Loucy (cell line): ENCODE measurements at regions not wholly inside any gene's neighbourhood (a gene's known extent, or its start where the extent isn't known, plus 50 kb on each side); places are given as distances from the start of the nearest gene placed in this dataset.

ENCODE experiments used
- H2AFZ ChIP-seq: fragments of 200-600 bp; sonication (generic); 2 replicates; pipeline ENCODE4 v1.6.0; 2016; ENCODE audit warnings: antibody characterized with exemption, mild to moderate bottlenecking, low read length, moderate library complexity
- H3F3A ChIP-seq: fragments of 200-600 bp; 2 replicates; pipeline ENCODE4 v1.6.0; 2016; ENCODE audit warnings: antibody characterized with exemption, low read depth, mild to moderate bottlenecking
- H3K27me3 ChIP-seq: fragments of 200-600 bp; sonication (generic); 2 replicates; pipeline ENCODE4 v1.6.1; 2014; ENCODE audit warnings: low read length, mild to moderate bottlenecking; ENCODE audit not compliant: insufficient read depth, poor library complexity, severe bottlenecking
- H3K36me3 ChIP-seq: fragments of 200-600 bp; sonication (generic); 2 replicates; pipeline ENCODE4 v1.6.1; 2016; ENCODE audit warnings: low read length; ENCODE audit not compliant: insufficient read depth
- H3K4me1 ChIP-seq: fragments of 200-600 bp; sonication (generic); 2 replicates; pipeline ENCODE4 v1.5.1; 2014; ENCODE audit warnings: low read length, mild to moderate bottlenecking; ENCODE audit not compliant: insufficient read depth, poor library complexity, severe bottlenecking
- H3K4me2 ChIP-seq: fragments of 200-600 bp; sonication (generic); 2 replicates; pipeline ENCODE4 v1.6.0; 2014; ENCODE audit warnings: antibody characterized with exemption, low read length, low read depth, mild to moderate bottlenecking; ENCODE audit not compliant: poor library complexity, severe bottlenecking
- H3K4me3 ChIP-seq: fragments of 200-600 bp; sonication (generic); 2 replicates; pipeline ENCODE4 v1.5.1; 2014; ENCODE audit warnings: low read length, mild to moderate bottlenecking, mixed read lengths; ENCODE audit not compliant: poor library complexity, severe bottlenecking
- H3K79me2 ChIP-seq: fragments of 200-600 bp; sonication (generic); 2 replicates; pipeline ENCODE4 v1.6.1; 2014; ENCODE audit warnings: low read length; ENCODE audit not compliant: insufficient read depth
- H3K9ac ChIP-seq: fragments of 200-600 bp; sonication (generic); 2 replicates; pipeline ENCODE4 v1.6.0; 2014; ENCODE audit warnings: mild to moderate bottlenecking, low read depth, low read length, moderate library complexity; ENCODE audit not compliant: poor library complexity, severe bottlenecking
- H3K9me2 ChIP-seq: fragments of 200-600 bp; sonication (generic); replicated peaks from 2 replicates; pipeline ENCODE4 v1.6.1; 2016; ENCODE audit warnings: low read depth, low read length, mixed read lengths
- H3K9me3 ChIP-seq: fragments of 200-600 bp; sonication (generic); 2 replicates; pipeline ENCODE4 v1.6.1; 2014; ENCODE audit warnings: mild to moderate bottlenecking, antibody characterized with exemption, low read length, low read depth; ENCODE audit not compliant: insufficient read depth
- H4K20me1 ChIP-seq: fragments of 200-600 bp; sonication (generic); 2 replicates; pipeline ENCODE4 v1.6.0; 2014; ENCODE audit warnings: antibody characterized with exemption, low read length, mild to moderate bottlenecking; ENCODE audit not compliant: insufficient read depth, poor library complexity, severe bottlenecking
- EZH2phosphoT487 ChIP-seq: fragments of 200-600 bp; IDR thresholded peaks from 2 replicates; pipeline ENCODE4 v1.6.1; 2018; ENCODE audit warnings: antibody characterized with exemption, mild to moderate bottlenecking, moderate library complexity, borderline replicate concordance
- TF ChIP-seq, protein P1 (sequence below): fragments of 200-600 bp; sonication (generic); conservative IDR thresholded peaks from 2 replicates; pipeline ENCODE4 v1.5.1; 2014; ENCODE audit warnings: mild to moderate bottlenecking, antibody characterized with exemption, low read length

- Histone ChIP-seq H3K36me3 (no peaks in the 10 kb centered on the region), H3K9me3 (0 out of 2 replicates have a peak, but pooled peaks cover 2% of the 10 kb centered on the region), H4K20me1 (no peaks in the 10 kb centered on the region), H3K27me3 (no peaks in the 10 kb centered on the region), H3K79me2 (no peaks in the 10 kb centered on the region), H3K9me2 (no peaks in the 10 kb centered on the region), H3K4me2 (no peak overlapping the region), H3F3A (no peaks in the 10 kb centered on the region), H3K4me3 (no peak overlapping the region), H3K9ac (no peak overlapping the region), H2AFZ (no peak overlapping the region), H3K4me1 (no peaks in the 10 kb centered on the region)
- TF ChIP-seq, protein P1, sequence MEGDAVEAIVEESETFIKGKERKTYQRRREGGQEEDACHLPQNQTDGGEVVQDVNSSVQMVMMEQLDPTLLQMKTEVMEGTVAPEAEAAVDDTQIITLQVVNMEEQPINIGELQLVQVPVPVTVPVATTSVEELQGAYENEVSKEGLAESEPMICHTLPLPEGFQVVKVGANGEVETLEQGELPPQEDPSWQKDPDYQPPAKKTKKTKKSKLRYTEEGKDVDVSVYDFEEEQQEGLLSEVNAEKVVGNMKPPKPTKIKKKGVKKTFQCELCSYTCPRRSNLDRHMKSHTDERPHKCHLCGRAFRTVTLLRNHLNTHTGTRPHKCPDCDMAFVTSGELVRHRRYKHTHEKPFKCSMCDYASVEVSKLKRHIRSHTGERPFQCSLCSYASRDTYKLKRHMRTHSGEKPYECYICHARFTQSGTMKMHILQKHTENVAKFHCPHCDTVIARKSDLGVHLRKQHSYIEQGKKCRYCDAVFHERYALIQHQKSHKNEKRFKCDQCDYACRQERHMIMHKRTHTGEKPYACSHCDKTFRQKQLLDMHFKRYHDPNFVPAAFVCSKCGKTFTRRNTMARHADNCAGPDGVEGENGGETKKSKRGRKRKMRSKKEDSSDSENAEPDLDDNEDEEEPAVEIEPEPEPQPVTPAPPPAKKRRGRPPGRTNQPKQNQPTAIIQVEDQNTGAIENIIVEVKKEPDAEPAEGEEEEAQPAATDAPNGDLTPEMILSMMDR = no peak
- no peak for TF ChIP-seq EZH2phosphoT487
Observed at GRCh38 chr15:31905054-31905453, 125.3 kb upstream of the CHRNA7 start.

GRCh38 chr15:31925541-31925940 lies 104.8 kb upstream of the CHRNA7 start:
- no peaks in the 10 kb centered on the region for H4K20me1 ChIP-seq
- no peaks in the 10 kb centered on the region for H3K79me2 ChIP-seq
- H3K9me2 ChIP-seq = no peaks in the 10 kb centered on the region
- H3K9ac ChIP-seq = no peak overlapping the region
- no peaks in the 10 kb centered on the region for H3K27me3 ChIP-seq
- H3K9me3 ChIP-seq = no peaks in the 10 kb centered on the region
- H3K4me3 ChIP-seq = no peak overlapping the region
- no peaks in the 10 kb centered on the region for H3K36me3 ChIP-seq
- H3K4me2 ChIP-seq = no peak overlapping the region
- H2AFZ ChIP-seq = no peak overlapping the region
- H3K4me1 ChIP-seq = no peaks in the 10 kb centered on the region
- no peaks in the 10 kb centered on the region for H3F3A ChIP-seq
- TF ChIP-seq EZH2phosphoT487 = no peak
- TF ChIP-seq, protein P1 = no peak

DNA sequence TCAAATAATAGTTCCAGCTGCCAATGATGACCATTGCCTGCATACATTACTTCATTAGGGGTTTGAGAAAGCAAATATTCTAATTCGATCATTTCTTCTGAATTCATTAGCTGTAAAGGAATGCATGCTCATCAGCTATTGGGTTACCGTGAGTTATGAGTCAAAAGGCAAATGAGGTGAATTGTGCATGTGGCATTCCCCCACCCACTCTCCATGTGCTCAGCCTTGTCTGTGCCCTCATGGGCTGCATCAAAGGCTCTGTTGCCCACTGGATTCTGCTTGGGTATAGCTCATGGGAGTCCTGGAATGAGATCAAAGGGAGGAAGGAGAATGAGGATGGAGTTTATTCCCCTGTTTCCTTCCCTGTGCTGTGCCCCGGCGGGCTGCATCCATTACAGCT lies 99.3 kb upstream of the CHRNA7 start:
- Histone ChIP-seq H3K4me1 (no peaks in the 10 kb centered on the region), H3K79me2 (no peaks in the 10 kb centered on the region), H3K9me3 (no peaks in the 10 kb centered on the region), H3K4me3 (no peak overlapping the region), H3K9ac (no peak overlapping the region), H3K4me2 (no peak overlapping the region), H3K9me2 (no peaks in the 10 kb centered on the region), H3K36me3 (no peaks in the 10 kb centered on the region), H2AFZ (no peak overlapping the region), H3K27me3 (no peaks in the 10 kb centered on the region), H3F3A (no peaks in the 10 kb centered on the region), H4K20me1 (no peaks in the 10 kb centered on the region)
- no peak for TF ChIP-seq EZH2phosphoT487
- TF ChIP-seq, protein P1 = no peak
